NB4 (cell line): ENCODE measurements at regions not wholly inside any gene's neighbourhood (a gene's known extent, or its start where the extent isn't known, plus 50 kb on each side); places are given as distances from the start of the nearest gene placed in this dataset.

ENCODE experiments used
- CTCF ChIP-seq: IDR thresholded peaks from one replicate; pipeline ENCODE4 v1.5.1; 2012; ENCODE audit warnings: low read depth, low read length
- MAX ChIP-seq: IDR thresholded peaks from 2 replicates; pipeline ENCODE4 v1.6.1; 2011; ENCODE audit warnings: low read depth, low read length
- MYC ChIP-seq: IDR thresholded peaks from 2 replicates; pipeline ENCODE4 v1.6.1; 2011; ENCODE audit warnings: low read depth, low read length
- POLR2A ChIP-seq: IDR thresholded peaks from 2 replicates; pipeline ENCODE4 v1.6.1; 2011; ENCODE audit warnings: mild to moderate bottlenecking; ENCODE audit not compliant: insufficient read length; ENCODE audit errors: extremely low read depth

- TF ChIP-seq CTCF, result no peak
- no peak for TF ChIP-seq POLR2A
- TF ChIP-seq MAX, result no peak
- no peak for TF ChIP-seq MYC
Observed at GRCh38 chr4:59060895-59061294, 1950.7 kb upstream of the IGFBP7 start.
